IPS DF 6.9 (cell line): ENCODE measurements at regions not wholly inside any gene's neighbourhood (a gene's known extent, or its start where the extent isn't known, plus 50 kb on each side); places are given as distances from the start of the nearest gene placed in this dataset.

Experiments
- DNase-seq: peaks from one replicate; pipeline ENCODE4 v3.0.0-alpha.2; 2013; ENCODE audit warnings: low read depth, low spot score
- H3K27ac ChIP-seq: one replicate; pipeline ENCODE4 v1.5.1; 2013; ENCODE audit warnings: low read length, control low read depth
- H3K27me3 ChIP-seq: 2 replicates; pipeline ENCODE4 v1.6.1; 2013; ENCODE audit warnings: mild to moderate bottlenecking, low read length; ENCODE audit not compliant: control insufficient read depth, insufficient read depth
- H3K36me3 ChIP-seq: 2 replicates; pipeline ENCODE4 v1.6.1; 2013; ENCODE audit warnings: low read length; ENCODE audit not compliant: control insufficient read depth, insufficient read depth
- H3K4me1 ChIP-seq: 2 replicates; pipeline ENCODE4 v1.6.1; 2013; ENCODE audit warnings: low read length; ENCODE audit not compliant: control insufficient read depth, insufficient read depth
- H3K4me3 ChIP-seq: 2 replicates; pipeline ENCODE4 v1.5.1; 2013; ENCODE audit warnings: mild to moderate bottlenecking, low read length
- H3K9me3 ChIP-seq: 2 replicates; pipeline ENCODE4 v1.6.1; 2013; ENCODE audit warnings: low read length, inconsistent platforms; ENCODE audit not compliant: control insufficient read depth, insufficient read depth
- WGBS: extraction: QIAGEN DNeasy Blood & Tissue Kit; methylation state at CpG from one replicate; pipeline ENCODE4 v1.1.7; 2013; ENCODE audit warnings: mixed read lengths, missing lambda C conversion rate; ENCODE audit not compliant: insufficient read length, insufficient coverage; 5-methylcytosine and 5-hydroxymethylcytosine counted together

GRCh38 chr4:57491388-57491787 lies 381.2 kb upstream of the IGFBP7 start:
- H3K4me3 ChIP-seq, result no peak overlapping the region
- no peaks in the 10 kb centered on the region for H3K9me3 ChIP-seq
- H3K27ac ChIP-seq, result no peak overlapping the region
- no peaks in the 10 kb centered on the region for H3K27me3 ChIP-seq
- H3K36me3 ChIP-seq, result no peaks in the 10 kb centered on the region
- no CpG with 5 or more reads among the region's 3 CpGs for WGBS
- no peaks in the 10 kb centered on the region for H3K4me1 ChIP-seq
- no peak for DNase-seq

DNA sequence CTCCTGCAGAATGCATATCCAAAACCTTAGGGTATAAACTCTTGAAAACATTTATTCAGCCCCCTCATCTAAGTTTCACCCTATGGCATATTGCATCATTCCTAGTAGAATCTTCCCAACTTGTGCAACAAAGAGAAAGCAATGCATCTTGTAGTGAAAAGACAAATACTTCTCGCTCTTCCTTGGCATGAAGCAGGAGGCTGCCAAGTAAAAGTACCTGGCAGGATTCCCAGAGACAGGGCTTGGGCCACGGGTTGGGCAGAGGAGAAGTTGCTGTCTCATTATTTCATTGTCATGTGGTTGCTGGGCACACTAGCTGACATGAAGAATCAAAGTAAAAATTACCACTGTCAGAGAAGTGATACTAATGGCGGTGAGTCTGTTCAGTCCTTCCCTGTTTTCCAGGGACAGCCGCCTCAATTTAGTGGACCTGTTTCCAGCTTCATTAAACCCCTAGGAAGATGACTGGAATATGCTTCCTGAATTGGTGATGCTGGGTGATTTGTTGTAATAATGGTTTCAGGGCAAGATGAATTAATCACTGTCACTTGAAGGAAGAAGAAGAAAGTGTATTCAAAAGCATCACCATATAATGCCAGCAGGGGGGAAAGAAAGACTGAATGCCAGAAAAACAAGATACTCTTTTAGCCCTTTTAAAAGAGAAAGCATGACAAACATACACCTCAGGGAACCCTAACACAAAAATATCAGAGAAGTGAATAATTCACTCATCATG lies 380.5 kb upstream of the IGFBP7 start:
- DNase-seq, result no peak
- no CpG with 5 or more reads among the region's 4 CpGs for WGBS
- Histone ChIP-seq H3K4me3 (no peak overlapping the region), H3K9me3 (no peaks in the 10 kb centered on the region), H3K27ac (no peak overlapping the region), H3K27me3 (no peaks in the 10 kb centered on the region), H3K36me3 (no peaks in the 10 kb centered on the region), H3K4me1 (no peaks in the 10 kb centered on the region)

DNA sequence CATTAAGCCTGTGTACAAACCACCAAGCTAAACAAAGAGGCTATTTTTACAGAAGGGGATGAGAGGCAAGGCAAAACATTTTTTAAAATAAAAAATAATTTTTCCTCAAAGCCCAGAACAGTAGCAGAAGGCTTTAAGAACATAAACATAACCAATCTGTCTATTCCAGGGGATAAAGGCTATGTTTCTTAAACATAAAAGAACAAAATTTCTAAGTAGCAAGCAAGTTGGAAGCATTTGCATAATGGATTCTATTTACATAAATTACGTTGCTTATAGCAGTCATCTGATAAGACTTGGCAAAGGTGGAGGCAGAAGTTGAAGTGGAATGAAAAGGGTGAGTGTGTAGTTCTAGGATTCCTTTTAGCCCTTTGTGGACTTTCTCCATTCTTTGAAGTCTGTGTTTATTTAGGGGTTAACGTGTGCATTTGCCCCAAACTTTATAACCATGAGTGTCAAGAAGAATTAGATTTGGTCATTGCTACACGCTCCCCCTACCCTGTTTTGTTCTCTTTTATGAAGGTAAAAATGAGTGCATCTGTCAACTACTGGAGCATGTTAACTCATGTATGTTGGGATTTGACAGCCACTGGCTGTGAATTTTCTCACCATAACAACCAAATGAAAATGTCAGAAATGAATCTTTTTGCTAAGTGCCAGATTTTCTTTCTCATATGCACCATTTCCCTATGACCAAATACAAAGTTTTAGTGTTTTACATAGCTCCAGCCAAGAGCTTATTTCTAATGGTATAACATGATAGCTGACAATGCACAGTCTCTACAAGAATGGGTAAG lies 378.4 kb upstream of the IGFBP7 start:
- no peaks in the 10 kb centered on the region for H3K4me1 ChIP-seq
- no peaks in the 10 kb centered on the region for H3K36me3 ChIP-seq
- WGBS, result no CpG with 5 or more reads among the region's 3 CpGs
- H3K4me3 ChIP-seq, result no peak overlapping the region
- DNase-seq, result no peak
- no peak overlapping the region for H3K27ac ChIP-seq
- H3K27me3 ChIP-seq, result no peaks in the 10 kb centered on the region
- no peaks in the 10 kb centered on the region for H3K9me3 ChIP-seq

DNA sequence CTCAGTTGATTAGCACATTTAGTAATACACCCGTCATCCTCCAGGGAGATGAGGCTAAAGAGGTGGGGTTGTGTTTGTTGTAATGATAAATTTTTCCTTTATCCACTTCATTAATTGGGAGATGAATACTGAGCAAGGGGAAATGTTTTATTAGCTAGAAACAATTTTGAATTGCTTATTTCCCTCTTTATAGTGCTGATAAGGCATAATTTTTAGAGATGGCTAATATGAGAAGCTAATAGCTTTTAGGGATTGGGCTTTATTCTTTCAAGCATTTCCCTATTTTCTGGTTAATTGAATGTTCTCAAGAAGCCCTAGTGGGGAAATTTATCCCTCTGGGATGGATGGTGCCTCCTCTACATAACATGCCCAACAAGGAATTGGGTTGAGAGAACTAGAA lies 365.2 kb upstream of the IGFBP7 start:
- no CpG with 5 or more reads among the region's 1 CpG for WGBS

GRCh38 chr4:57465321-57466056 lies 355.3 kb upstream of the IGFBP7 start:
- no peak for DNase-seq
- Histone ChIP-seq H3K36me3 (no peaks in the 10 kb centered on the region), H3K27me3 (no peaks in the 10 kb centered on the region), H3K4me3 (no peak overlapping the region), H3K4me1 (no peaks in the 10 kb centered on the region), H3K9me3 (no peaks in the 10 kb centered on the region), H3K27ac (no peak overlapping the region)
- no CpG with 5 or more reads among the region's 6 CpGs for WGBS

More for the DNA sequence above, 365.2 kb upstream of the IGFBP7 start:
- Histone ChIP-seq H3K9me3 (no peaks in the 10 kb centered on the region), H3K4me3 (no peak overlapping the region), H3K27me3 (no peaks in the 10 kb centered on the region), H3K4me1 (no peaks in the 10 kb centered on the region), H3K36me3 (no peaks in the 10 kb centered on the region), H3K27ac (no peak overlapping the region)
- no peak for DNase-seq

DNA sequence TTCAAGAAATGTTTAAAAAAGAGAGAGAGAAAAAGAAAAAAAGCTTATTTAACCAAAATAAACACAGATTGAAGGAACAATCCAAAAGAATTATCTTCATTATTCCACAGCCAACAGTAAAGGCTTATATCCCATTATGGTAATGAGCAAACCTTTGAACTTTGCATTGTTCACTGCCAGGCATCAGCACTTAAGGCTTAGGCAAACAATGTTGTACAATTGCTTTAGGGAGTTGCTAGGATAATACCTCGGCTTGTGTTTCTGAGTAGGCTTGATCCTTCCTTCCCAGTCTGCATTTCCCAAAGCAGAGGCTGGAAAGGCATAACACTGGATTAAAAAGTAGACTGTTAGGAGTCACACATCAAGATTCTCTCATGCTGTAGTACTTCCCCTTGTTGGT lies 352.7 kb upstream of the IGFBP7 start:
- H3K27me3 ChIP-seq, result no peaks in the 10 kb centered on the region
- WGBS, result no CpG with 5 or more reads among the region's 1 CpG
- no peaks in the 10 kb centered on the region for H3K4me1 ChIP-seq
- DNase-seq, result no peak
- H3K9me3 ChIP-seq, result no peaks in the 10 kb centered on the region
- H3K4me3 ChIP-seq, result no peak overlapping the region
- H3K27ac ChIP-seq, result no peak overlapping the region
- no peaks in the 10 kb centered on the region for H3K36me3 ChIP-seq

DNA sequence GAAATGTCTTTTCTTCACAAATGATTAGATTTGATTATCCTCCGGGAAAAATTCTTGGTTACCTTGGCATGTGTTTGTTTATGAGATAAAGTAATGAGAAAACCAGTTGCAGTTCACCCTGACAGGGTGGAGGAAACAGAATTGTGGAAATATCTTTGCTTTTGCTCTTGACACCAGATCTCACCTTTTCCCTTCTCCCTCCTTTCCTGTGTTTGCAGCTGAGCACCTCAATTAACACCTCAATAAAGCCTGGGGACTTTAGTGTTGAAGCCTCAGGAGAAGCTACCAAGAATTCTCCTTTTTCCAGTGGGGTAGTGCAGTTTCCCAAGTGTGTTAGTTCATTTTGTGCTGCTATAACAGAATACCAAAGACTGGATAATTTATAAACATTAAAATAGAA lies 350.8 kb upstream of the IGFBP7 start:
- no peaks in the 10 kb centered on the region for H3K4me1 ChIP-seq
- DNase-seq, result no peak
- no peaks in the 10 kb centered on the region for H3K27me3 ChIP-seq
- WGBS, result no CpG with 5 or more reads among the region's 1 CpG
- H3K36me3 ChIP-seq, result no peaks in the 10 kb centered on the region
- no peak overlapping the region for H3K27ac ChIP-seq
- no peaks in the 10 kb centered on the region for H3K9me3 ChIP-seq
- H3K4me3 ChIP-seq, result no peak overlapping the region

DNA sequence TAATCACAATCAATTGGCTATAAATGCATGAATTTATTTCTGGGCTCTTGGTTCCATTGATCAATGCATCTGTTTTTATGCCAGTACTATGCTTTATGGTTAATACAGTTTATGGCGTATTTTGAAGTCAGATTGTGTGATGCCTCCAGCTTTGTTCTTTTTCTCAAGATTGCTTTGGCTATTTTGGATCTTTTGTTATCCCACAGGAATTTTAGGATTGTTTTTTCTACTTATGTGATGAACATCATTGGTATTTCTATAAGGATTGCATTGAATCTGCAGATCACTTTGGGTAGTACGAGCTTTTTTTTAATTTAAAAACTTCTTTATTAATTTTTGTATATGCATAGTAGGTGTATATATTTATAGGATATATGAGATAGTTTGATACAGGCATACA lies 338.7 kb upstream of the IGFBP7 start:
- WGBS, result no CpG with 5 or more reads among the region's 2 CpGs
- H3K4me1 ChIP-seq, result no peaks in the 10 kb centered on the region
- no peaks in the 10 kb centered on the region for H3K36me3 ChIP-seq
- H3K27me3 ChIP-seq, result no peaks in the 10 kb centered on the region
- DNase-seq, result no peak
- no peak overlapping the region for H3K27ac ChIP-seq
- H3K9me3 ChIP-seq, result no peaks in the 10 kb centered on the region
- no peak overlapping the region for H3K4me3 ChIP-seq

- Histone ChIP-seq H3K27me3 (no peaks in the 10 kb centered on the region), H3K4me3 (no peak overlapping the region), H3K4me1 (no peaks in the 10 kb centered on the region), H3K9me3 (no peaks in the 10 kb centered on the region), H3K27ac (no peak overlapping the region), H3K36me3 (no peaks in the 10 kb centered on the region)
- WGBS, result 100% methylated on average over 1 of the region's 4 CpGs
- no peak for DNase-seq
Measured at GRCh38 chr4:57448452-57448851, 338.3 kb upstream of the IGFBP7 start.

- no CpG with 5 or more reads among the region's 3 CpGs for WGBS
- H3K4me1 ChIP-seq, result no peaks in the 10 kb centered on the region
- DNase-seq, result no peak
Measured at GRCh38 chr4:57446266-57446665, 336.1 kb upstream of the IGFBP7 start.

More at GRCh38 chr4:57446266-57446665, 336.1 kb upstream of the IGFBP7 start:
- H3K27me3 ChIP-seq, result no peaks in the 10 kb centered on the region
- no peak overlapping the region for H3K27ac ChIP-seq
- no peak overlapping the region for H3K4me3 ChIP-seq
- H3K36me3 ChIP-seq, result no peaks in the 10 kb centered on the region
- no peaks in the 10 kb centered on the region for H3K9me3 ChIP-seq
